ENCODE measurements at regions not wholly inside any gene's neighbourhood (a gene's known extent, or its start where the extent isn't known, plus 50 kb on each side); places are given as distances from the start of the nearest gene placed in this dataset.
A peak's percentile ranks its signal among the peaks of the same experiment; 100 is the strongest.
"Not testable (repeated sequence)": the region's sequence is repeated elsewhere in the genome, so short reads cannot be mapped to it uniquely, and the experiment has no call there.

GRCh38 chr2:109689182-109689930 is 75.2 kb downstream of the SOWAHC start:
- H3K9me3 Mint-ChIP-seq, result peaks cover 4% of the 10 kb centered on the region in 2 donors
- peaks cover 0 to 8% of the 10 kb centered on the region in 2 donors for H3K36me3 Mint-ChIP-seq
- no peak overlapping the region for H3K27ac Mint-ChIP-seq

GRCh38 chr2:109689973-109690372 is 75.8 kb downstream of the SOWAHC start:
- peaks cover 0 to 8% of the 10 kb centered on the region in 2 donors for H3K36me3 Mint-ChIP-seq
- H3K27ac Mint-ChIP-seq, result no peak overlapping the region
- ATAC-seq, result no peak
- DNase-seq (ENCODE audit: low spot score in 2 of 2), result no peak
- H3K9me3 Mint-ChIP-seq, result peaks cover 4% of the 10 kb centered on the region in 2 donors

More at GRCh38 chr2:109689182-109689930, 75.2 kb downstream of the SOWAHC start:
- ATAC-seq (no peak), DNase-seq (ENCODE audit: low spot score in 2 of 2) (no peak)

- Mint-ChIP-seq H3K36me3 (peaks cover 0 to 8% of the 10 kb centered on the region in 2 donors), H3K27ac (no peak overlapping the region), H3K9me3 (peaks cover 4% of the 10 kb centered on the region in 2 donors)
- DNase-seq (ENCODE audit: low spot score in 2 of 2), result no peak
- ATAC-seq, result no peak
Measured at GRCh38 chr2:109690457-109690821, 76.3 kb downstream of the SOWAHC start.

- H3K36me3 Mint-ChIP-seq, result peaks cover 0 to 8% of the 10 kb centered on the region in 2 donors
- no peak overlapping the region for H3K27ac Mint-ChIP-seq
- ATAC-seq (no peak), DNase-seq (ENCODE audit: low spot score in 2 of 2) (no peak)
- peaks cover 4% of the 10 kb centered on the region in 2 donors for H3K9me3 Mint-ChIP-seq
Measured at GRCh38 chr2:109690822-109691541, 76.8 kb downstream of the SOWAHC start.

- H3K27ac Mint-ChIP-seq, result no peak overlapping the region
- peaks cover 4% of the 10 kb centered on the region in 2 donors for H3K9me3 Mint-ChIP-seq
- H3K36me3 Mint-ChIP-seq, result peaks cover 0 to 8% of the 10 kb centered on the region in 2 donors
- DNase-seq (ENCODE audit: low spot score in 2 of 2) (no peak), ATAC-seq (no peak)
Measured at GRCh38 chr2:109692013-109692743, 78.0 kb downstream of the SOWAHC start.

- DNase-seq (ENCODE audit: low spot score in 2 of 2); H3K27ac Mint-ChIP-seq; ATAC-seq; H3K9me3 Mint-ChIP-seq; H3K36me3 Mint-ChIP-seq: not testable (repeated sequence)
Measured at GRCh38 chr2:109692831-109693230, 78.7 kb downstream of the SOWAHC start.

- peak; percentile 98 for ATAC-seq
- DNase-seq (ENCODE audit: low spot score in 2 of 2), result peak; percentile 33 to 83
- not testable (repeated sequence) for H3K27ac Mint-ChIP-seq, H3K36me3 Mint-ChIP-seq, H3K9me3 Mint-ChIP-seq
Measured at GRCh38 chr2:109693292-109693691, 79.1 kb downstream of the SOWAHC start.

- DNase-seq (ENCODE audit: low spot score in 2 of 2) (no peak), ATAC-seq (no peak)
- Mint-ChIP-seq H3K36me3 (peaks cover 0 to 8% of the 10 kb centered on the region in 2 donors), H3K27ac (no peak overlapping the region), H3K9me3 (peaks cover 4% of the 10 kb centered on the region in 2 donors)
Measured at GRCh38 chr2:109694190-109694589, 80.0 kb downstream of the SOWAHC start.

- DNase-seq (ENCODE audit: low spot score in 2 of 2), result no peak
- H3K36me3 Mint-ChIP-seq, result peaks cover 0 to 8% of the 10 kb centered on the region in 2 donors
- ATAC-seq, result no peak
- peaks cover 4% of the 10 kb centered on the region in 2 donors for H3K9me3 Mint-ChIP-seq
- H3K27ac Mint-ChIP-seq, result no peak overlapping the region
Measured at GRCh38 chr2:109695290-109695689, 81.1 kb downstream of the SOWAHC start.

- H3K27ac Mint-ChIP-seq, result no peak overlapping the region
- DNase-seq (ENCODE audit: low spot score in 2 of 2) (no peak), ATAC-seq (no peak)
- no peaks in the 10 kb centered on the region for H3K9me3 Mint-ChIP-seq
- no peaks in the 10 kb centered on the region for H3K36me3 Mint-ChIP-seq
Measured at GRCh38 chr2:109699646-109700045, 85.5 kb downstream of the SOWAHC start.

GRCh38 chr2:109700680-109701274 is 86.6 kb downstream of the SOWAHC start:
- Mint-ChIP-seq H3K36me3 (no peaks in the 10 kb centered on the region), H3K27ac (no peak overlapping the region), H3K9me3 (no peaks in the 10 kb centered on the region)
- no peak for DNase-seq (ENCODE audit: low spot score in 2 of 2)
- ATAC-seq, result no peak

GRCh38 chr2:109701362-109701761 is 87.2 kb downstream of the SOWAHC start:
- no peak for DNase-seq (ENCODE audit: low spot score in 2 of 2)
- no peaks in the 10 kb centered on the region for H3K36me3 Mint-ChIP-seq
- no peaks in the 10 kb centered on the region for H3K9me3 Mint-ChIP-seq
- H3K27ac Mint-ChIP-seq, result no peak overlapping the region
- no peak for ATAC-seq

- no peaks in the 10 kb centered on the region for H3K36me3 Mint-ChIP-seq
- no peak for DNase-seq (ENCODE audit: low spot score in 2 of 2)
Measured at GRCh38 chr2:109702250-109702985, 88.3 kb downstream of the SOWAHC start.

GRCh38 chr2:109703077-109703476 is 88.9 kb downstream of the SOWAHC start:
- Mint-ChIP-seq H3K27ac (no peak overlapping the region), H3K9me3 (no peaks in the 10 kb centered on the region), H3K36me3 (no peaks in the 10 kb centered on the region)
- ATAC-seq (no peak), DNase-seq (ENCODE audit: low spot score in 2 of 2) (no peak)

More at GRCh38 chr2:109702250-109702985, 88.3 kb downstream of the SOWAHC start:
- H3K27ac Mint-ChIP-seq, result no peak overlapping the region
- no peaks in the 10 kb centered on the region for H3K9me3 Mint-ChIP-seq
- peak; percentile 46 to 61 for ATAC-seq

GRCh38 chr2:109703798-109704197 is 89.6 kb downstream of the SOWAHC start:
- no peak for DNase-seq (ENCODE audit: low spot score in 2 of 2)
- Mint-ChIP-seq H3K9me3 (no peaks in the 10 kb centered on the region), H3K27ac (no peak overlapping the region), H3K36me3 (no peaks in the 10 kb centered on the region)
- ATAC-seq, result no peak

Data from activated naive CD4-positive, alpha-beta T cell treated with anti-CD3 and anti-CD28 coated beads, Interleukin-2, amount 50 U/mL, for 72 hours (primary cell).